ENCODE measurements at regions not wholly inside any gene's neighbourhood (a gene's known extent, or its start where the extent isn't known, plus 50 kb on each side); places are given as distances from the start of the nearest gene placed in this dataset.

DNA sequence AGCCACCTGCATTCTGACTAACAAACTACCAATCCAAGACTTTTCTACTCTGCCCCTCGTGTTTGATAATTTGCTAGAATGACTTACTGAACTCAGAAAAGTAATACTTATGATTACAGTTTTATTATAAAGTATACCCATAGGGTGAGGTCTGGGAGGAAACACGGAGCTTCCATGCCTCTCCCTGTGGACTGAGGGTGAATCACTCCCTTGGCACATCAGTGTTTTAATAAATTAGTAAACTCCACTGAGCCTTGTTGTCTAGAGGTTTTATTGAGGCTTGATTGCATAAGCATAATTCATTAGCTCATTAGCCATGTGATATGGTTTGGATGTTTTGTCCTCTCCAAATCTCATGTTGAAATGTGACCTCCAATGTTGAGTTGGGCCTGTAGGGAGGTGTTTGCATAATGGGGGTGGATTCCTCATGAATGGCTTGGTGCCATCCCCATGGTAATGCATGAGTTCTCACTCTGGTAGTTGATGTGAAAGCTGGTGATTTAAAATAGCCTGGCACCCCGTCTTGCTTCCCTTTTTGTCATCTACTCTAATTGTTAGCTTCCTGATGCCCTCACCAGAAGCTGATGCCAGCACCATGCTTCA is 233.6 kb upstream of the TRPC7 start:
- no peaks in the 10 kb centered on the region for H3K27me3 ChIP-seq
- no peak for TF ChIP-seq POLR2A (IDR thresholded peaks at IDR 0.05)
- TF ChIP-seq, protein P1, sequence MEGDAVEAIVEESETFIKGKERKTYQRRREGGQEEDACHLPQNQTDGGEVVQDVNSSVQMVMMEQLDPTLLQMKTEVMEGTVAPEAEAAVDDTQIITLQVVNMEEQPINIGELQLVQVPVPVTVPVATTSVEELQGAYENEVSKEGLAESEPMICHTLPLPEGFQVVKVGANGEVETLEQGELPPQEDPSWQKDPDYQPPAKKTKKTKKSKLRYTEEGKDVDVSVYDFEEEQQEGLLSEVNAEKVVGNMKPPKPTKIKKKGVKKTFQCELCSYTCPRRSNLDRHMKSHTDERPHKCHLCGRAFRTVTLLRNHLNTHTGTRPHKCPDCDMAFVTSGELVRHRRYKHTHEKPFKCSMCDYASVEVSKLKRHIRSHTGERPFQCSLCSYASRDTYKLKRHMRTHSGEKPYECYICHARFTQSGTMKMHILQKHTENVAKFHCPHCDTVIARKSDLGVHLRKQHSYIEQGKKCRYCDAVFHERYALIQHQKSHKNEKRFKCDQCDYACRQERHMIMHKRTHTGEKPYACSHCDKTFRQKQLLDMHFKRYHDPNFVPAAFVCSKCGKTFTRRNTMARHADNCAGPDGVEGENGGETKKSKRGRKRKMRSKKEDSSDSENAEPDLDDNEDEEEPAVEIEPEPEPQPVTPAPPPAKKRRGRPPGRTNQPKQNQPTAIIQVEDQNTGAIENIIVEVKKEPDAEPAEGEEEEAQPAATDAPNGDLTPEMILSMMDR (IDR thresholded peaks at IDR 0.05), result no peak
- WGBS, 4 donors, result 59 to 68% (median 64%) methylated on average over 3 of the region's 3 CpGs
- ATAC-seq (no peak), DNase-seq (no peak)
- intact Hi-C loops (cut with DNase I), result no loop called here
- H3K27ac ChIP-seq, result no peak overlapping the region
- no peaks in the 10 kb centered on the region for H3K4me1 ChIP-seq
- no peak overlapping the region for H3K4me3 ChIP-seq
- H3K9me3 ChIP-seq, result peaks cover 0 to 38% (median 13%) of the 10 kb centered on the region in 12 donors
- H3K36me3 ChIP-seq, result no peaks in the 10 kb centered on the region

DNA sequence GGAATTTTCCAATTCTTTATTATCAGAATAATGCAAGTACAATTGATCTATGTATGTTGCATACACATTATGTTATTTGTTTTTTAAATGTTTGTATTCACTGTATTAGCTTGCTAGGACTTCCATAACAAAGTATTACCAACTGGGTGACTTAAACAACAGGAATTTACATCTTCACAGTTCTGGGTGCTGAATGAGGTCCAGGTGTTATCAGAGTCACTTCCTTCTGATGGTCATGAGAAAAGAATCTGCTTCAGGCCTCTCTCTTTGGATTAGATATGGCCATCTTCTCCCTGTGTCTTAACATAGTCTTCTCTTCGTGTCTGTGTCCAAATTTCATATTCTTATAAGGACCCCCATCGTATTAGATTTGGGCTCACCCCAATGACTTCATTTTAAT is 229.1 kb upstream of the TRPC7 start:
- intact Hi-C loops (cut with DNase I), result no loop called here
- Histone ChIP-seq H3K4me1 (no peaks in the 10 kb centered on the region), H3K36me3 (no peaks in the 10 kb centered on the region), H3K27ac (no peak overlapping the region), H3K9me3 (peaks cover 0 to 6% (median 0%) of the 10 kb centered on the region in 12 donors), H3K27me3 (no peaks in the 10 kb centered on the region), H3K4me3 (no peak overlapping the region)
- 56 to 66% (median 60%) methylated on average over 2 of the region's 2 CpGs for WGBS, 4 donors
- no peak for TF ChIP-seq POLR2A (IDR thresholded peaks at IDR 0.05)
- TF ChIP-seq, protein P1 (IDR thresholded peaks at IDR 0.05), result no peak
- ATAC-seq (no peak), DNase-seq (no peak)

DNA sequence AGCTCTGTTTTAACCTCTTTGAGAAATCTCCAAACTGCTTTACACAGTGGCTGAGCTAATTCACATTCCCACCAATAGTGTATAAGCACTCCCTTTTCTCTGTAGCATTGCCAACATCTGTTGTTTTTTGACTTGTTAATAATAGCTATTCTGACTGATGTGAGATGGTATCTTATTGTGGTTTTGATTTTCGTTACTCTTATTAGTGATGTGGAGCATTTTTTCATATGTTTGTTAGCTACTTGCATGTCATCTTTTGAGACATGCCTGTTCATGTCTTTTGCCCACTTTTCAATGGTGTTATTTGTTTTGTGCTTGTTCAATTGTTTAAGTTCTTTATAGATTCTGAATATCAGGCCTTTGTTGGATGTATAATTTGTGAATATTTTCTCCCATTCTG is 225.2 kb upstream of the TRPC7 start:
- TF ChIP-seq, protein P1 (IDR thresholded peaks at IDR 0.05), result no peak
- no peak for TF ChIP-seq POLR2A (IDR thresholded peaks at IDR 0.05)
- no peaks in the 10 kb centered on the region for H3K36me3 ChIP-seq
- intact Hi-C loops (cut with DNase I), result no loop called here
- H3K4me3 ChIP-seq, result no peak overlapping the region
- H3K27me3 ChIP-seq, result no peaks in the 10 kb centered on the region
- WGBS, 4 donors, result 52 to 63% (median 54%) methylated on average over 1 of the region's 1 CpG
- ATAC-seq, result no peak
- H3K9me3 ChIP-seq, result peaks cover 0 to 6% (median 0%) of the 10 kb centered on the region in 12 donors
- H3K4me1 ChIP-seq, result no peaks in the 10 kb centered on the region
- no peak overlapping the region for H3K27ac ChIP-seq
- no peak for DNase-seq

DNA sequence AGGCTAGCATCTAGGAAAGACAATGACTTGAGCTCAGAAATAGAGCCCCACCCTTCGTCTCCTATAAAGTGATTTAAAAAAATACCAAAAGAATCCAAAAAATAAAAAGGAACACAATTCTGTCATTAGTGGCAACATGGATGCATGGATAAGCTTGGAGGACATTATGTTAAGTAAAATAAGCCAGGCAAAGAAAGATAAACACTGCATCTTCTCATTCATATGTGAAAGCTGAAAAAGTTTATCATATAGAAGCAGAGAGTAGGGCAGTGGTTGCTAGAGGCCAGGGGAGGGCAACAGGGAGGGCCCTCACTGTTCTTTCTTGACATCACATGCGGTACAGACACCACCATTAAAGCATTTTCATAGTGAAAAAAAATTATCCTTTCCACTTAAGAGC is 220.9 kb upstream of the TRPC7 start:
- 69 to 82% (median 72%) methylated on average over 2 of the region's 2 CpGs for WGBS, 4 donors
- no peaks in the 10 kb centered on the region for H3K36me3 ChIP-seq
- intact Hi-C loops (cut with DNase I), result no loop called here
- no peak overlapping the region for H3K4me3 ChIP-seq
- no peak for TF ChIP-seq POLR2A (IDR thresholded peaks at IDR 0.05)
- TF ChIP-seq, protein P1 (IDR thresholded peaks at IDR 0.05), result no peak
- H3K9me3 ChIP-seq, result peaks cover 0 to 6% (median 0%) of the 10 kb centered on the region in 12 donors
- H3K27ac ChIP-seq, result no peak overlapping the region
- no peaks in the 10 kb centered on the region for H3K4me1 ChIP-seq
- ATAC-seq (no peak), DNase-seq (no peak)
- H3K27me3 ChIP-seq, result no peaks in the 10 kb centered on the region
